Astrocyte (in vitro differentiated cells and primary cell): ENCODE measurements at regions not wholly inside any gene's neighbourhood (a gene's known extent, or its start where the extent isn't known, plus 50 kb on each side); places are given as distances from the start of the nearest gene placed in this dataset.
A peak's percentile ranks its signal among the peaks of the same experiment; 100 is the strongest.

Experiments
- DNase-seq: peaks from one replicate; pipeline ENCODE4 v3.0.0-alpha.2; 2010; ENCODE audit warnings: low read depth
- FAIRE-seq: peaks from 2 replicates; lab custom pipeline; 2011; peaks lifted over from hg19 to GRCh38; lab: Jason Lieb, UNC
- H2AFZ ChIP-seq: 2 replicates; pipeline ENCODE4 v1.6.0; 2012; ENCODE audit warnings: low read depth, low read length, inconsistent platforms
- H3K27ac ChIP-seq: 2 replicates; pipeline ENCODE4 v1.5.1; 2011; ENCODE audit warnings: low read depth, low read length, inconsistent platforms
- H3K27me3 ChIP-seq: 2 replicates; pipeline ENCODE4 v1.6.0; 2011; ENCODE audit warnings: low read length, inconsistent platforms; ENCODE audit not compliant: insufficient read depth
- H3K36me3 ChIP-seq: 2 replicates; pipeline ENCODE4 v1.5.1; 2011; ENCODE audit warnings: low read length, inconsistent platforms; ENCODE audit not compliant: insufficient read depth
- H3K4me1 ChIP-seq: 2 replicates; pipeline ENCODE4 v1.5.1; 2011; ENCODE audit warnings: low read length, inconsistent platforms; ENCODE audit not compliant: insufficient read depth
- H3K4me2 ChIP-seq: 2 replicates; pipeline ENCODE4 v1.6.0; 2012; ENCODE audit warnings: low read length, inconsistent platforms
- H3K4me3 ChIP-seq: 2 replicates; pipeline ENCODE4 v1.5.1; 2011; ENCODE audit warnings: low read depth, mild to moderate bottlenecking, low read length, inconsistent platforms; ENCODE audit not compliant: insufficient read depth
- H3K79me2 ChIP-seq: 2 replicates; pipeline ENCODE4 v1.6.0; 2012; ENCODE audit warnings: mild to moderate bottlenecking, low read length, inconsistent platforms; ENCODE audit not compliant: insufficient read depth
- H3K9ac ChIP-seq: 2 replicates; pipeline ENCODE4 v1.6.0; 2012; ENCODE audit warnings: mild to moderate bottlenecking, low read length, inconsistent platforms
- H3K9me3 ChIP-seq: 2 replicates; pipeline ENCODE4 v1.5.1; 2012; ENCODE audit warnings: low read depth, mild to moderate bottlenecking, low read length, inconsistent platforms; ENCODE audit not compliant: insufficient read depth
- H4K20me1 ChIP-seq: 2 replicates; pipeline ENCODE4 v1.6.0; 2012; ENCODE audit warnings: low read length, inconsistent platforms; ENCODE audit not compliant: insufficient read depth
- H3K27ac Mint-ChIP-seq: one replicate; pipeline ENCODE4 v1.8.0; 2021; ENCODE audit warnings: mild to moderate bottlenecking, mixed read lengths; ENCODE audit not compliant: unreplicated experiment
- H3K27me3 Mint-ChIP-seq: one replicate; pipeline ENCODE4 v1.8.0; 2021; ENCODE audit warnings: low read depth, mixed read lengths; ENCODE audit not compliant: unreplicated experiment
- H3K36me3 Mint-ChIP-seq: one replicate; pipeline ENCODE4 v1.8.0; 2021; ENCODE audit warnings: low read depth, mixed read lengths; ENCODE audit not compliant: unreplicated experiment
- H3K4me1 Mint-ChIP-seq: one replicate; pipeline ENCODE4 v1.8.0; 2021; ENCODE audit warnings: low read depth, mixed read lengths; ENCODE audit not compliant: unreplicated experiment
- H3K4me3 Mint-ChIP-seq: one replicate; pipeline ENCODE4 v1.8.0; 2021; ENCODE audit warnings: mild to moderate bottlenecking, moderate library complexity, mixed read lengths; ENCODE audit not compliant: unreplicated experiment
- H3K9me3 Mint-ChIP-seq: one replicate; pipeline ENCODE4 v1.8.0; 2021; ENCODE audit warnings: mild to moderate bottlenecking, mixed read lengths; ENCODE audit not compliant: unreplicated experiment
- EZH2 ChIP-seq: IDR thresholded peaks from 2 replicates; pipeline ENCODE4 v1.6.1; 2012; ENCODE audit warnings: mild to moderate bottlenecking, low read length, inconsistent platforms; ENCODE audit not compliant: insufficient read depth
- TF ChIP-seq, protein P1 (sequence below): IDR thresholded peaks from 2 replicates; pipeline ENCODE4 v1.5.1; 2011; ENCODE audit warnings: low read depth, mild to moderate bottlenecking, inconsistent platforms, low read length, moderate library complexity; ENCODE audit not compliant: insufficient read depth

DNA sequence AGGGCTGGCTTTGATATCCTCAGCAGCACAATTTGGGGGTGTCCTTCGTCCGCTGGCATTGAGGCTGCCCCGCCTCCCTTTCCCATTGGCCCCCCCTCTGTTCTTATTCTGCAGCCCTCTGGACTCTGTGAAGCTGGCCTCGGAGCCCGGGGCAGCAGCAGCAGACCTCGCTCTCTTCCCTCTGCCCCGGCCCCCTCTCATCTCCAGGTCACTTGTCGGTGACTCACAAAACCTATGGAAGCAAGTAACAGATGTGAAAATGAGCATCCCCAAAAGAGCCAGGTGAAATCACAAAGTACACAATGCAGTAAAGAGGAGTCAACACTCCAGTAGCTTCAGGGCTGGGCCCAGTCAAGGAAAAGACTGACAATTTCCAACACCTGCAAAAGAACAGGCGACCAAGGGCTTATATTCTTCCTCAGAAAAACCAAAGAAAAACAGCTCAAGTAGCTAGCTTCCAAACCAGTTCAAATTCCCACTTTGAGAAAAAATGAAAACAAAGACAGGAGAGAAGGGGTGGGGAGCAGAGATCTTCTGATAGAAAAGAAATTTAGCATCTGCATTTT is 97.5 kb downstream of the ZNF608 start:
- DNase-seq (no peak), FAIRE-seq (no peak)
- Histone ChIP-seq H3K27me3 (no peaks in the 10 kb centered on the region), H3K4me3 (no peak overlapping the region), H4K20me1 (no peaks in the 10 kb centered on the region), H3K9me3 (no peaks in the 10 kb centered on the region), H2AFZ (no peak overlapping the region), H3K9ac (no peak overlapping the region), H3K4me2 (peak overlapping the region; percentile 91), H3K36me3 (no peaks in the 10 kb centered on the region), H3K79me2 (peaks cover 13% of the 10 kb centered on the region), H3K4me1 (peaks cover 45% of the 10 kb centered on the region), H3K27ac (no peak overlapping the region)
- peak overlapping the region; percentile 75 for H3K27ac Mint-ChIP-seq
- peak overlapping the region; percentile 43 for H3K4me3 Mint-ChIP-seq
- H3K4me1 Mint-ChIP-seq, result peaks cover 67% of the 10 kb centered on the region
- TF ChIP-seq, protein P1, sequence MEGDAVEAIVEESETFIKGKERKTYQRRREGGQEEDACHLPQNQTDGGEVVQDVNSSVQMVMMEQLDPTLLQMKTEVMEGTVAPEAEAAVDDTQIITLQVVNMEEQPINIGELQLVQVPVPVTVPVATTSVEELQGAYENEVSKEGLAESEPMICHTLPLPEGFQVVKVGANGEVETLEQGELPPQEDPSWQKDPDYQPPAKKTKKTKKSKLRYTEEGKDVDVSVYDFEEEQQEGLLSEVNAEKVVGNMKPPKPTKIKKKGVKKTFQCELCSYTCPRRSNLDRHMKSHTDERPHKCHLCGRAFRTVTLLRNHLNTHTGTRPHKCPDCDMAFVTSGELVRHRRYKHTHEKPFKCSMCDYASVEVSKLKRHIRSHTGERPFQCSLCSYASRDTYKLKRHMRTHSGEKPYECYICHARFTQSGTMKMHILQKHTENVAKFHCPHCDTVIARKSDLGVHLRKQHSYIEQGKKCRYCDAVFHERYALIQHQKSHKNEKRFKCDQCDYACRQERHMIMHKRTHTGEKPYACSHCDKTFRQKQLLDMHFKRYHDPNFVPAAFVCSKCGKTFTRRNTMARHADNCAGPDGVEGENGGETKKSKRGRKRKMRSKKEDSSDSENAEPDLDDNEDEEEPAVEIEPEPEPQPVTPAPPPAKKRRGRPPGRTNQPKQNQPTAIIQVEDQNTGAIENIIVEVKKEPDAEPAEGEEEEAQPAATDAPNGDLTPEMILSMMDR, result no peak
- TF ChIP-seq EZH2, result no peak
- H3K9me3 Mint-ChIP-seq, result no peaks in the 10 kb centered on the region
- H3K36me3 Mint-ChIP-seq, result peaks cover 22% of the 10 kb centered on the region
- no peaks in the 10 kb centered on the region for H3K27me3 Mint-ChIP-seq

DNA sequence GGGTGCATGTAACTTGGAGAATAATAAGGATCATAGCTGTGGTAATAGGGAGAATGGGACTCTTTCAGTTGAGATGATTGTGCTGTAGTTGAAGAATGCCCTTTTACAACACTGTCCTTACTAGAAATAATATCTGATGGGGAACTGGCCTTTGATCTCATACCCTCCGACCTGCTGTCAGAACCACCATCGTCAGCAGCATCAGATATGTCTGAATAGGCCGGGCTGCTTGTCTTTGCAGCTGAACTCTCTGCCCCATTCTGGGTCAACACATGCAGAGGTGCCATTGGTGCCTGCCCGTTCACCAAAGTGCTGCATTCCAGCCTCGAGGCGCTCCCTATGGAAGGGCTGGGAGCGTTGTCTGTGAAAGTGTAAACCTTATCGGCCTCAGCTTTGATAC is 99.1 kb downstream of the ZNF608 start:
- H3K27ac ChIP-seq, result no peak overlapping the region
- peaks cover 75% of the 10 kb centered on the region for H3K4me1 Mint-ChIP-seq
- H3K4me3 Mint-ChIP-seq, result no peak overlapping the region

DNA sequence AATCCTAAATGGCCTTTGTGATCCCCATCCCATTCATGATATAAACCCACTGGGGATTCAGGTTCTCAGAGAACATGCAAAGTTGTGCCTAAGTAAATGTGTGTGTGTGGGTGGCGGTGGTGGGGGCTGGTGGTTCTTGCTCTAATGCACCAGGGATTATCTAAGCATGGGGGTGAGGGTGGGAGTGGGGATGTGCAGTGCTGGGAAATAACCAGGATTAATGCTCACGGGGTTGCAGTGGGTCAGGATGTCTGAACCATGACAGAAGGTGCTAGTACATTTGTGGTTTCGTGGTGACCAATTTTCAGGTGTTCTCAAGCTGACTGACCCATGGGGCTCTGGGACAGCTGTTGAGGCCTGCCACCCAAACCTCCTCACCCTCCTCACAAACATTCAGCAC is 101.0 kb downstream of the ZNF608 start:
- H3K4me3 ChIP-seq, result no peak overlapping the region
- H3K27ac Mint-ChIP-seq, result no peak overlapping the region
- peaks cover 26% of the 10 kb centered on the region for H3K4me1 ChIP-seq
- H3K9me3 ChIP-seq, result no peaks in the 10 kb centered on the region
- no peak for DNase-seq
- TF ChIP-seq, protein P1, result no peak
- no peak for TF ChIP-seq EZH2
- peaks cover 4% of the 10 kb centered on the region for H3K36me3 ChIP-seq
- no peak overlapping the region for H2AFZ ChIP-seq
- no peaks in the 10 kb centered on the region for H3K9me3 Mint-ChIP-seq
- H3K4me2 ChIP-seq, result no peak overlapping the region
- no peaks in the 10 kb centered on the region for H3K27me3 ChIP-seq
- peaks cover 34% of the 10 kb centered on the region for H3K36me3 Mint-ChIP-seq
- H3K27ac ChIP-seq, result no peak overlapping the region
- H3K27me3 Mint-ChIP-seq, result no peaks in the 10 kb centered on the region
- H3K9ac ChIP-seq, result no peak overlapping the region
- H3K79me2 ChIP-seq, result no peaks in the 10 kb centered on the region
- FAIRE-seq, result no peak
- no peak overlapping the region for H3K4me3 Mint-ChIP-seq
- peaks cover 68% of the 10 kb centered on the region for H3K4me1 Mint-ChIP-seq
- no peaks in the 10 kb centered on the region for H4K20me1 ChIP-seq

More for the DNA sequence above, 99.1 kb downstream of the ZNF608 start:
- Histone ChIP-seq H4K20me1 (no peaks in the 10 kb centered on the region), H3K27me3 (no peaks in the 10 kb centered on the region), H3K4me3 (no peak overlapping the region), H3K36me3 (peaks cover 1% of the 10 kb centered on the region), H2AFZ (no peak overlapping the region), H3K9me3 (no peaks in the 10 kb centered on the region), H3K9ac (no peak overlapping the region), H3K4me1 (peaks cover 43% of the 10 kb centered on the region), H3K79me2 (no peaks in the 10 kb centered on the region), H3K4me2 (no peak overlapping the region)
- no peak for FAIRE-seq
- no peaks in the 10 kb centered on the region for H3K27me3 Mint-ChIP-seq
- peaks cover 22% of the 10 kb centered on the region for H3K36me3 Mint-ChIP-seq
- no peaks in the 10 kb centered on the region for H3K9me3 Mint-ChIP-seq
- TF ChIP-seq, protein P1, result no peak
- no peak for TF ChIP-seq EZH2
- H3K27ac Mint-ChIP-seq, result no peak overlapping the region
- no peak for DNase-seq
